ENCODE measurements at regions not wholly inside any gene's neighbourhood (a gene's known extent, or its start where the extent isn't known, plus 50 kb on each side); places are given as distances from the start of the nearest gene placed in this dataset.

GRCh38 chr20:57006411-57007170, 259.9 kb downstream of the BMP7 start:
- DNase-seq = no peak

GRCh38 chr20:57007171-57007540, 259.3 kb downstream of the BMP7 start:
- no peak for DNase-seq

GRCh38 chr20:57008217-57008616, 258.2 kb downstream of the BMP7 start:
- DNase-seq = no peak

GRCh38 chr20:57009355-57009754, 257.1 kb downstream of the BMP7 start:
- DNase-seq = no peak

- no peak for DNase-seq
Observed at GRCh38 chr20:57009775-57010174, 256.7 kb downstream of the BMP7 start.

GRCh38 chr20:57012691-57013090, 253.8 kb downstream of the BMP7 start:
- no peak for DNase-seq

GRCh38 chr20:57013217-57013616, 253.2 kb downstream of the BMP7 start:
- no peak for DNase-seq

GRCh38 chr20:57013741-57014140, 252.7 kb downstream of the BMP7 start:
- DNase-seq = no peak

GRCh38 chr20:57020364-57020763, 246.1 kb downstream of the BMP7 start:
- no peak for DNase-seq

- DNase-seq = no peak
Observed at GRCh38 chr20:57022306-57022705, 244.1 kb downstream of the BMP7 start.

GRCh38 chr20:57023007-57023406, 243.4 kb downstream of the BMP7 start:
- DNase-seq = no peak

- DNase-seq = no peak
Observed at GRCh38 chr20:57023997-57024396, 242.4 kb downstream of the BMP7 start.

GRCh38 chr20:57024849-57025248, 241.6 kb downstream of the BMP7 start:
- no peak for DNase-seq

- no peak for DNase-seq
Observed at GRCh38 chr20:57025261-57025660, 241.2 kb downstream of the BMP7 start.

- no peak for DNase-seq
Observed at GRCh38 chr20:57025666-57026224, 240.7 kb downstream of the BMP7 start.

- DNase-seq = no peak
Observed at GRCh38 chr20:57027777-57028176, 238.7 kb downstream of the BMP7 start.

GRCh38 chr20:57030611-57031600, 235.5 kb downstream of the BMP7 start:
- no peak for DNase-seq

GRCh38 chr20:57031867-57032355, 234.5 kb downstream of the BMP7 start:
- no peak for DNase-seq

GRCh38 chr20:57032847-57033246, 233.6 kb downstream of the BMP7 start:
- DNase-seq = no peak

GRCh38 chr20:57034001-57034400, 232.4 kb downstream of the BMP7 start:
- DNase-seq = no peak

- no peak for DNase-seq
Observed at GRCh38 chr20:57037689-57038088, 228.8 kb downstream of the BMP7 start.

- DNase-seq = no peak
Observed at GRCh38 chr20:57038608-57039440, 227.6 kb downstream of the BMP7 start.

GRCh38 chr20:57040466-57040865, 226.0 kb downstream of the BMP7 start:
- no peak for DNase-seq

All from inflammatory macrophage treated with lipopolysaccharide for 4 hours (primary cell).